Left lung (tissue), 4 donors: ENCODE measurements at regions not wholly inside any gene's neighbourhood (a gene's known extent, or its start where the extent isn't known, plus 50 kb on each side); places are given as distances from the start of the nearest gene placed in this dataset.

Experiments used
- ATAC-seq: fragments of 200-7000 bp; cut with Tn5 transposase; one replicate; pipeline ENCODE4 v1.9.1; 2020; ENCODE audit warnings: moderate library complexity
- DNase-seq, 4 donors: peaks; one replicate each; pipeline ENCODE4 v3.0.0-alpha.2; 2013 to 2020
- H3K27ac ChIP-seq, 2 donors: fragments of 200-600 bp; sonication (generic) in 1 of 2; one replicate each; pipeline versions ENCODE4 v1.5.0 to v1.8.0; 2020 to 2021
- H3K27me3 ChIP-seq, 2 donors: fragments of 200-600 bp; sonication (generic) in 1 of 2; one replicate each; pipeline versions ENCODE4 v1.5.0 to v1.8.0; 2020 to 2021
- H3K36me3 ChIP-seq, 2 donors: fragments of 200-600 bp; sonication (generic) in 1 of 2; one replicate each; pipeline versions ENCODE4 v1.5.0 to v1.8.0; 2020 to 2021
- H3K4me1 ChIP-seq, 2 donors: fragments of 200-600 bp; one replicate each; pipeline ENCODE4 v1.8.0; 2021
- H3K4me3 ChIP-seq, 2 donors: fragments of 200-600 bp; sonication (generic) in 1 of 2; one replicate each; pipeline versions ENCODE4 v1.5.0 to v1.8.0; 2020 to 2021; ENCODE audit warnings: mild to moderate bottlenecking in 1 of 2
- H3K9me3 ChIP-seq, 2 donors: fragments of 200-600 bp; sonication (generic) in 1 of 2; one replicate each; pipeline versions ENCODE4 v1.5.0 to v1.8.0; 2020 to 2021
- CTCF ChIP-seq, 2 donors: fragments of 200-600 bp; sonication (generic) in 1 of 2; IDR thresholded peaks; one replicate each; pipeline versions ENCODE4 v1.5.0 to v1.8.0; 2021; ENCODE audit warnings: antibody characterized with exemption in 2 of 2
- intact Hi-C, 2 donors: fragments of 100-400 bp; cut with DNase I; formaldehyde crosslinking; loops; one replicate each; pipeline versions ENCODE4 v1.11.2 to v1.14.2; 2022
- donor health status: DM: no; HTN: yes; CAD: no.
- donor health status: DM: no; HTN: no; CAD: no.

GRCh38 chr12:113546916-113547863 is 75.5 kb upstream of the LHX5 start:
- no peak for TF ChIP-seq CTCF (IDR thresholded peaks at IDR 0.05)
- Histone ChIP-seq H3K27me3 (peaks cover 0 to 40% of the 10 kb centered on the region in 2 donors), H3K4me1 (no peaks in the 10 kb centered on the region), H3K4me3 (no peak overlapping the region), H3K36me3 (no peaks in the 10 kb centered on the region), H3K27ac (no peak overlapping the region), H3K9me3 (peaks cover 0 to 7% of the 10 kb centered on the region in 2 donors)
- ATAC-seq (no peak), DNase-seq (no peak)
- intact Hi-C loops = no loop called here

GRCh38 chr12:113537751-113538087 is 66.0 kb upstream of the LHX5 start:
- Histone ChIP-seq H3K36me3 (no peaks in the 10 kb centered on the region), H3K9me3 (peaks cover 0 to 5% of the 10 kb centered on the region in 2 donors), H3K27me3 (peaks cover 0 to 74% of the 10 kb centered on the region in 2 donors), H3K27ac (no peak overlapping the region), H3K4me3 (no peak overlapping the region), H3K4me1 (no peaks in the 10 kb centered on the region)
- DNase-seq = no peak
- ATAC-seq = no peak
- TF ChIP-seq CTCF (IDR thresholded peaks at IDR 0.05) = no peak
- intact Hi-C loops = no loop called here

- H3K9me3 ChIP-seq = peaks cover 0 to 5% of the 10 kb centered on the region in 2 donors
- no peak overlapping the region for H3K4me3 ChIP-seq
- peaks cover 0 to 77% of the 10 kb centered on the region in 2 donors for H3K27me3 ChIP-seq
- intact Hi-C loops = no loop called here
- H3K36me3 ChIP-seq = no peaks in the 10 kb centered on the region
- no peak overlapping the region for H3K27ac ChIP-seq
- ATAC-seq (no peak), DNase-seq (no peak)
- no peak for TF ChIP-seq CTCF (IDR thresholded peaks at IDR 0.05)
- no peaks in the 10 kb centered on the region for H3K4me1 ChIP-seq
Observed at GRCh38 chr12:113537046-113537750, 65.5 kb upstream of the LHX5 start.

- Histone ChIP-seq H3K9me3 (peaks cover 0 to 5% of the 10 kb centered on the region in 2 donors), H3K36me3 (no peaks in the 10 kb centered on the region), H3K4me1 (no peaks in the 10 kb centered on the region), H3K27me3 (peaks cover 0 to 72% of the 10 kb centered on the region in 2 donors), H3K4me3 (no peak overlapping the region), H3K27ac (no peak overlapping the region)
- ATAC-seq (no peak), DNase-seq (no peak)
- no peak for TF ChIP-seq CTCF (IDR thresholded peaks at IDR 0.05)
- intact Hi-C loops = no loop called here
Observed at GRCh38 chr12:113535100-113535499, 63.4 kb upstream of the LHX5 start.

- Histone ChIP-seq H3K9me3 (peaks cover 0 to 5% of the 10 kb centered on the region in 2 donors), H3K4me1 (no peaks in the 10 kb centered on the region), H3K27me3 (peaks cover 0 to 66% of the 10 kb centered on the region in 2 donors), H3K36me3 (no peaks in the 10 kb centered on the region), H3K27ac (no peak overlapping the region), H3K4me3 (no peak overlapping the region)
- no peak for TF ChIP-seq CTCF (IDR thresholded peaks at IDR 0.05)
- intact Hi-C loops = no loop called here
- DNase-seq = no peak
- ATAC-seq = no peak
Observed at GRCh38 chr12:113534555-113534954, 62.9 kb upstream of the LHX5 start.
